GM23338 (cell line): ENCODE measurements at regions not wholly inside any gene's neighbourhood (a gene's known extent, or its start where the extent isn't known, plus 50 kb on each side); places are given as distances from the start of the nearest gene placed in this dataset.
"Not testable (repeated sequence)": the region's sequence is repeated elsewhere in the genome, so short reads cannot be mapped to it uniquely, and the experiment has no call there.

ENCODE experiments used
- ATAC-seq: fragments of 200-7000 bp; cut with Tn5 transposase; 3 replicates; pipeline ENCODE4 v1.9.1; 2020
- DNase-seq: peaks from one replicate; pipeline ENCODE4 v3.0.0-alpha.2; 2015; ENCODE audit warnings: low spot score
- H2AFZ ChIP-seq: fragments of 200-600 bp; sonication (generic); 2 replicates; pipeline ENCODE4 v1.8.0; 2016; ENCODE audit warnings: antibody characterized with exemption, mild to moderate bottlenecking, moderate library complexity
- H3F3A ChIP-seq: fragments of 200-600 bp; sonication (generic); replicated peaks from 2 replicates; pipeline ENCODE4 v1.8.0; 2017; ENCODE audit warnings: antibody characterized with exemption, mixed run types, low read depth
- H3K27ac ChIP-seq: fragments of 200-600 bp; sonication (generic); 2 replicates; pipeline ENCODE4 v1.6.1; 2016; ENCODE audit warnings: low read depth
- H3K27me3 ChIP-seq: fragments of 200-600 bp; sonication (generic); 2 replicates; pipeline ENCODE4 v1.8.0; 2016; ENCODE audit warnings: mild to moderate bottlenecking, mixed run types, moderate library complexity; ENCODE audit not compliant: insufficient read depth
- H3K36me3 ChIP-seq: fragments of 200-600 bp; sonication (generic); 2 replicates; pipeline ENCODE4 v1.8.0; 2016; ENCODE audit warnings: mild to moderate bottlenecking; ENCODE audit not compliant: insufficient read depth
- H3K4me1 ChIP-seq: fragments of 200-600 bp; sonication (generic); 2 replicates; pipeline ENCODE4 v1.8.0; 2016; ENCODE audit warnings: mild to moderate bottlenecking, moderate library complexity; ENCODE audit not compliant: insufficient read depth
- H3K4me2 ChIP-seq: fragments of 200-600 bp; sonication (generic); 2 replicates; pipeline ENCODE4 v1.7.1; 2017; ENCODE audit warnings: mixed run types
- H3K4me3 ChIP-seq: fragments of 200-600 bp; sonication (generic); 2 replicates; pipeline ENCODE4 v1.6.1; 2016; ENCODE audit warnings: mixed run types
- H3K79me2 ChIP-seq: fragments of 200-600 bp; sonication (generic); replicated peaks from 2 replicates; pipeline ENCODE4 v1.8.0; 2017; ENCODE audit warnings: mild to moderate bottlenecking; ENCODE audit not compliant: insufficient read depth
- H3K9me2 ChIP-seq: fragments of 200-600 bp; sonication (generic); 2 replicates; pipeline ENCODE4 v1.8.0; 2017; ENCODE audit not compliant: insufficient read depth
- H4K20me1 ChIP-seq: fragments of 200-600 bp; sonication (generic); replicated peaks from 2 replicates; pipeline ENCODE4 v1.8.0; 2017; ENCODE audit warnings: mild to moderate bottlenecking; ENCODE audit not compliant: insufficient read depth
- H3K27ac Mint-ChIP-seq: 2 replicates; pipeline ENCODE4 v1.8.0; 2020; ENCODE audit warnings: inconsistent platforms, mild to moderate bottlenecking, moderate library complexity, mixed read lengths
- H3K27me3 Mint-ChIP-seq: 3 replicates; pipeline ENCODE4 v1.8.0; 2022; ENCODE audit warnings: low read depth, mild to moderate bottlenecking, moderate library complexity, mixed read lengths, inconsistent platforms; ENCODE audit not compliant: insufficient read depth, poor library complexity
- H3K36me3 Mint-ChIP-seq: 3 replicates; pipeline ENCODE4 v1.8.0; 2021; ENCODE audit warnings: low read depth, mild to moderate bottlenecking, inconsistent platforms, moderate library complexity, mixed read lengths
- H3K4me1 Mint-ChIP-seq: 3 replicates; pipeline ENCODE4 v1.8.0; 2020; ENCODE audit warnings: mild to moderate bottlenecking, inconsistent platforms, mixed read lengths
- H3K4me3 Mint-ChIP-seq: 3 replicates; pipeline ENCODE4 v1.8.0; 2021; ENCODE audit warnings: moderate library complexity, mild to moderate bottlenecking, inconsistent platforms, mixed read lengths
- H3K9me3 Mint-ChIP-seq: 3 replicates; pipeline ENCODE4 v1.8.0; 2020; ENCODE audit warnings: moderate library complexity, mild to moderate bottlenecking, inconsistent platforms, mixed read lengths
- CREB1 ChIP-seq: fragments of 250-450 bp; sonication (Bioruptor Pico); IDR thresholded peaks from 2 replicates; pipeline ENCODE4 v1.5.0; 2020; ENCODE audit warnings: low read depth, mild to moderate bottlenecking, moderate library complexity
- CTCF ChIP-seq, 2 experiments: fragments of 200-600 bp in 1 of 2; sonication (generic) in 1 of 2; conservative IDR thresholded peaks; 2 replicates each; pipeline versions ENCODE4 v1.5.1 to v1.6.1; 2016 to 2017; ENCODE audit warnings: antibody characterized with exemption in 2 of 2, low read depth in 2 of 2, mild to moderate bottlenecking in 2 of 2, moderate library complexity in 1 of 2
- EZH2 ChIP-seq: fragments of 200-600 bp; sonication (generic); IDR thresholded peaks from one replicate; pipeline ENCODE4 v1.8.0; 2017; ENCODE audit warnings: antibody characterized with exemption, mild to moderate bottlenecking, low read depth; ENCODE audit not compliant: unreplicated experiment
- EZH2phosphoT487 ChIP-seq: fragments of 200-600 bp; sonication (generic); IDR thresholded peaks from one replicate; pipeline ENCODE4 v1.8.1; 2018; ENCODE audit warnings: antibody characterized with exemption; ENCODE audit not compliant: unreplicated experiment
- JUNB ChIP-seq: IDR thresholded peaks from one replicate; pipeline ENCODE4 v1.6.1; 2016; ENCODE audit warnings: antibody characterized with exemption; ENCODE audit not compliant: unreplicated experiment
- NANOG ChIP-seq: IDR thresholded peaks from 2 replicates; pipeline ENCODE4 v1.6.1; 2016; ENCODE audit warnings: antibody characterized with exemption, borderline replicate concordance
- REST ChIP-seq: IDR thresholded peaks from one replicate; pipeline ENCODE4 v1.6.1; 2018; ENCODE audit warnings: antibody characterized with exemption; ENCODE audit not compliant: unreplicated experiment
- STAT1 ChIP-seq: IDR thresholded peaks from one replicate; pipeline ENCODE4 v1.6.1; 2016; ENCODE audit warnings: antibody characterized with exemption; ENCODE audit not compliant: unreplicated experiment
- ZNF114 ChIP-seq: fragments of 250-450 bp; sonication (Bioruptor Pico); IDR thresholded peaks from 2 replicates; pipeline ENCODE4 v1.5.0; 2020; ENCODE audit warnings: mild to moderate bottlenecking, moderate library complexity
- ZNF331 ChIP-seq: fragments of 250-450 bp; sonication (Bioruptor Pico); IDR thresholded peaks from 2 replicates; pipeline ENCODE4 v1.5.0; 2020; ENCODE audit warnings: low read depth, mild to moderate bottlenecking, moderate library complexity

GRCh38 chr13:56755181-56755935 is 385.4 kb upstream of the PRR20A start:
- H3K4me1 ChIP-seq = no peaks in the 10 kb centered on the region
- no peak overlapping the region for H3K4me3 ChIP-seq
- H3K27me3 Mint-ChIP-seq = no peaks in the 10 kb centered on the region
- no peak overlapping the region for H3K27ac Mint-ChIP-seq
- H3K4me1 Mint-ChIP-seq = no peaks in the 10 kb centered on the region
- H3K36me3 ChIP-seq = no peaks in the 10 kb centered on the region
- H3K9me3 Mint-ChIP-seq = no peaks in the 10 kb centered on the region
- no peaks in the 10 kb centered on the region for H4K20me1 ChIP-seq
- no peak overlapping the region for H3K4me3 Mint-ChIP-seq
- H3F3A ChIP-seq = no peaks in the 10 kb centered on the region
- TF ChIP-seq JUNB (no peak), ZNF114 (CRISPR knock-in tag) (no peak), CTCF (conservative IDR thresholded peaks at IDR 0.05; ENCODE audit: low read depth in 2 of 2) (peak; percentile 68 to 69), CREB1 (no peak)
- H3K27ac ChIP-seq = no peak overlapping the region
- no peak overlapping the region for H3K4me2 ChIP-seq
- no peaks in the 10 kb centered on the region for H3K79me2 ChIP-seq
- DNase-seq (peak; percentile 61), ATAC-seq (peak; percentile 74)
- no peaks in the 10 kb centered on the region for H3K27me3 ChIP-seq
- peak overlapping the region; percentile 74; the same call in 1 of the 2 replicates for H2AFZ ChIP-seq
- no peaks in the 10 kb centered on the region for H3K9me2 ChIP-seq
- H3K36me3 Mint-ChIP-seq = no peaks in the 10 kb centered on the region

DNA sequence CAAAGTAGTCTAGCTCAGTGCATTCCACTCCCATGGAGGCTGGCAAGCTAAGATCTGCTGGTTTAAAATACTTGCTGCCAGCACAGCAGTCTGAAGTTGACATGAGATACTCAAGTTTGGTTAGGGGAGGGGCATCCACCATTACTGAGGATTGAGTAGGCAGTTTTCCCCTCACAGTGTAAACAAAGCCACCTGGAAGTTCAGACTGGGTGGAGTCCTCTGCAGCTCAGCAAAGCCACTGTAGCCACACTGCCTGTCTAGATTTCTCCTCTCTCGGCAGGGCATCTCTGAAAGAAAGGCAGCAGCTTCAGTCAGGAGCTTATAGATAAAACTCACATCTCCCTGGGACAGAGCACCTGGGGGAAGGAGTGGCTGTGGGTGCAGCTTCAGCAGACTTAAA is 377.4 kb upstream of the PRR20A start:
- H3K27ac ChIP-seq, H3K27me3 ChIP-seq, H3F3A ChIP-seq, ATAC-seq, H3K36me3 Mint-ChIP-seq, H3K4me1 Mint-ChIP-seq, H3K36me3 ChIP-seq, H3K4me3 Mint-ChIP-seq, H3K79me2 ChIP-seq, H3K9me3 Mint-ChIP-seq, H3K27me3 Mint-ChIP-seq, H3K27ac Mint-ChIP-seq, H3K9me2 ChIP-seq, DNase-seq, H2AFZ ChIP-seq, H3K4me2 ChIP-seq, H3K4me1 ChIP-seq, H3K4me3 ChIP-seq, H4K20me1 ChIP-seq: not testable (repeated sequence)

GRCh38 chr13:56773148-56773547 is 367.6 kb upstream of the PRR20A start:
- no peaks in the 10 kb centered on the region for H3K4me1 Mint-ChIP-seq
- Histone ChIP-seq H3K36me3 (no peaks in the 10 kb centered on the region), H3F3A (no peaks in the 10 kb centered on the region), H3K4me2 (no peak overlapping the region), H3K4me3 (no peak overlapping the region), H3K4me1 (no peaks in the 10 kb centered on the region), H3K79me2 (no peaks in the 10 kb centered on the region), H3K27me3 (no peaks in the 10 kb centered on the region), H3K9me2 (no peaks in the 10 kb centered on the region), H4K20me1 (no peaks in the 10 kb centered on the region), H2AFZ (no peak overlapping the region), H3K27ac (no peak overlapping the region)
- DNase-seq (no peak), ATAC-seq (no peak)
- no peaks in the 10 kb centered on the region for H3K27me3 Mint-ChIP-seq
- no peaks in the 10 kb centered on the region for H3K9me3 Mint-ChIP-seq
- H3K36me3 Mint-ChIP-seq = no peaks in the 10 kb centered on the region
- TF ChIP-seq JUNB (no peak), EZH2 (no peak), ZNF114 (CRISPR knock-in tag) (no peak), NANOG (no peak), REST (no peak), STAT1 (no peak), CREB1 (no peak), ZNF331 (no peak), EZH2phosphoT487 (no peak), CTCF (conservative IDR thresholded peaks at IDR 0.05; ENCODE audit: low read depth in 2 of 2) (no peak)
- no peak overlapping the region for H3K4me3 Mint-ChIP-seq
- no peak overlapping the region for H3K27ac Mint-ChIP-seq
